ENCODE measurements at regions not wholly inside any gene's neighbourhood (a gene's known extent, or its start where the extent isn't known, plus 50 kb on each side); places are given as distances from the start of the nearest gene placed in this dataset.
"Not testable (repeated sequence)": the region's sequence is repeated elsewhere in the genome, so short reads cannot be mapped to it uniquely, and the experiment has no call there.

DNA sequence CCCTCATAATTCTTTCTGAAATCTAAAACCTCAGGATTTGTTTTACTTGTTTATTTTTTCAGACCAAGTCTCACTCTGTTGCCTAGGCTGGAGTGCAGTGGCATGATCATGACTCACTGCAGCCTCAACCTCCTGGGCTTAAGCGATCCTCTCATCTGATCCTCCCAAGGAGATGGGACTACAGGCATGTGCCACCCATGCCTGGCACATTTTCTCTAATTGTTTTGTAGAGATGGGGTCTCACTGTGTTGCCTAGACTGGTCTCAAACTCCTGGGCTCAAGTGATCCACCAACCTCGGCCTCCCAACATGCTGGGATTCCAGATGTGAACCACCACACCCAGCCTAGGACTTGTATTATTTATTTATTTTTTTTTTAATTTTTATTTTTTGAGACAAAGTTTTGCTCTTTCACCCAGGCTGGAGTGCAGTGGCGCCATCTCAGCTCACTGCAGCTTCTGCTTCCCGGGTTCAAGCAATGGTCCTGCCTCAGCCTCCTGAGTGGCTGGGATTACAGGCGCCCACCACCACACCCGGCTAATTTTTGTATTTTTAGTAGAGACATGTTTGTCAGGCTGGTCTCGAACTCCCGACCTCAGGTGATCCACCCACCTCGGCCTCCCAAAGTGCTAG is 281.9 kb downstream of the GOLGA6L6 start:
- not testable (repeated sequence) for DNase-seq

GRCh38 chr15:20256394-20256793 is 285.2 kb downstream of the GOLGA6L6 start:
- DNase-seq: not testable (repeated sequence)

GRCh38 chr15:20255641-20256040 is 286.0 kb downstream of the GOLGA6L6 start:
- DNase-seq: not testable (repeated sequence)

GRCh38 chr15:20253047-20253615 is 288.5 kb downstream of the GOLGA6L6 start:
- not testable (repeated sequence) for DNase-seq

DNA sequence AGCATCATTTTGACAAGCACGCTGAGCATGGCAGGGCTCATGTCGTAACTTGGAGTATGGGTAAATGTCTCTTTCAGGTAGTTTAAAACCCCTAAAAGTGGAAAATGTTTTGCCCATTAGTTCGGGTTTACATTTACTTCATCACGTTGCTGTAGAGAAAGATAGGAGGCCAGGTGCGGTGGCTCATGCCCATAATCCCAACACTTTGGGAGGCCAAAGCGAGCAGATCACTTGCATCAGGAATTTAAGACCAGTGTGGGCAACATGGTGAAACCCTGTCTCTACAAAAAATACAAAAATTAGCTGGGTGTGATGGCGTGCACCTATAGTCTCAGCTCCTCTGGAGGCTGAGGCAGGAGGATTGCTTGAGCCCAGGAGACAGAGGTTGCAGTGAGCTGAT is 289.6 kb downstream of the GOLGA6L6 start:
- not testable (repeated sequence) for DNase-seq

- DNase-seq: not testable (repeated sequence)
These were observed 290.2 kb downstream of the GOLGA6L6 start for GRCh38 chr15:20251214-20252005.

- DNase-seq: not testable (repeated sequence)
These were observed 291.4 kb downstream of the GOLGA6L6 start for GRCh38 chr15:20250206-20250605.

GRCh38 chr15:20249677-20249970 is 292.0 kb downstream of the GOLGA6L6 start:
- not testable (repeated sequence) for DNase-seq

GRCh38 chr15:20248434-20248833 is 293.2 kb downstream of the GOLGA6L6 start:
- not testable (repeated sequence) for DNase-seq

GRCh38 chr15:20247137-20247536 is 294.5 kb downstream of the GOLGA6L6 start:
- not testable (repeated sequence) for DNase-seq

- DNase-seq: not testable (repeated sequence)
These were observed 295.0 kb downstream of the GOLGA6L6 start for GRCh38 chr15:20246624-20247023.

DNA sequence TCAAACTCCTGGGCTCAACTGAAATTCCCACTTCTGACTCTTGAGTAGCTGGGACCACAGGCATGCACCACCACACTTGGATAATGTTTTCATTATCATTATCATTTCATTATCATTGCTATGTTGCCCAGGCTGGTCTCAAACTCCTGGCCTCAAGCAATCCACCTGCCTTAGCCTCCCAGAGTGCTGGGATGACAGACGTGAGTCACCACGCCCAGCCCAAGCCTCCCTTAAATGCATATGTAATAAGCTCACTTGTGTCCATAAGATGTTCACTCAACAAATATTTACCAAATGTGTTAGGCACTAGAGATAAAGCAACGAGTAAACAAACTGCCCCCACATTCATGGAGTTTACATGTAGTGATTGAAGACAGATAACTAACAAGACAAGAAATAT is 295.7 kb downstream of the GOLGA6L6 start:
- DNase-seq: not testable (repeated sequence)

GRCh38 chr15:20244792-20245191 is 296.8 kb downstream of the GOLGA6L6 start:
- DNase-seq: not testable (repeated sequence)

GRCh38 chr15:20243486-20244240 is 297.9 kb downstream of the GOLGA6L6 start:
- not testable (repeated sequence) for DNase-seq

DNA sequence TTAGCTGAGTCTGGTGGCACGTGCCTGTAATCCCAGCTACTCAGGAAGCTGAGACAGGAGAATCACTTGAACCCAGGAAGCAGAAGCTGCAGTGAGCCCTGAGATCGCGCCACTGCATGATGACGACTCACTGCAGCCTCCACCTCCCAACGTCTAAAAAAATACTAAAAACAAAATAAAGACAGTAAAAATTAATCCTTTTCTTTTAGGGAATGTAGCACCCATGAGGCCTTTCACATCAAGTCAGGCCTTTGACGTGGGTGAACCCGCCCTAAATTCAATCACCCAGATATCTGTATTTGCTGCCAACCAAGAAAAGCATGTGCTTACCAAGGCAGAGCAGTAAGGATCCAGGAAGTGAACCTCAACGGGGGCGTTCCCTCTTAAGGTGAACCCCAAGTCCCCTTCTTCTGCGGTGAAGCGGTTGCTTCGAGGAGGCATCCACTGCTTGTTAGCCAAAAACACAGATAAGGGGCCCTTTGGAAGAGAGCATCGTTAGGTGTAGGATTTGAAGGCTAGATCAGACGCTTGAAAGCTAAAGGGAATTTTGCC is 301.2 kb downstream of the GOLGA6L6 start:
- not testable (repeated sequence) for DNase-seq

DNA sequence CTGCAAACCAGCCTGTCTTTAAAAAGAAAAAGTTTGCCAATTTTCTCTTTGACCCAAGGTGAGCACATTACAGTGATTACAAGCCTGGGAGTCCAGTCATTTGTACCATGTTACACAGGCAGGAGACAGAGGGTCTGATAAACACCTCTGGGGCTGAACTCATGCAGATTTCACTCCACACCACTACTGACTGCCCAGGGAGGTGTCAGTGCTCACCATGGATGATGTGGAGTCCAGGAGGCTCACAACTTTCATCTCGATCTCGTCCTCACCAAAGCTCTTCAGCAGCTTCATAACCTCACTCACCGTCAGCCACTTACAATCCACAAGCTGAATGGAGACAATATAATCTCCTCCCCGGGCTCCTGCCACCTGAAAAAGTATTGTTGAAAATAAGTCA is 302.4 kb downstream of the GOLGA6L6 start:
- DNase-seq: not testable (repeated sequence)

DNA sequence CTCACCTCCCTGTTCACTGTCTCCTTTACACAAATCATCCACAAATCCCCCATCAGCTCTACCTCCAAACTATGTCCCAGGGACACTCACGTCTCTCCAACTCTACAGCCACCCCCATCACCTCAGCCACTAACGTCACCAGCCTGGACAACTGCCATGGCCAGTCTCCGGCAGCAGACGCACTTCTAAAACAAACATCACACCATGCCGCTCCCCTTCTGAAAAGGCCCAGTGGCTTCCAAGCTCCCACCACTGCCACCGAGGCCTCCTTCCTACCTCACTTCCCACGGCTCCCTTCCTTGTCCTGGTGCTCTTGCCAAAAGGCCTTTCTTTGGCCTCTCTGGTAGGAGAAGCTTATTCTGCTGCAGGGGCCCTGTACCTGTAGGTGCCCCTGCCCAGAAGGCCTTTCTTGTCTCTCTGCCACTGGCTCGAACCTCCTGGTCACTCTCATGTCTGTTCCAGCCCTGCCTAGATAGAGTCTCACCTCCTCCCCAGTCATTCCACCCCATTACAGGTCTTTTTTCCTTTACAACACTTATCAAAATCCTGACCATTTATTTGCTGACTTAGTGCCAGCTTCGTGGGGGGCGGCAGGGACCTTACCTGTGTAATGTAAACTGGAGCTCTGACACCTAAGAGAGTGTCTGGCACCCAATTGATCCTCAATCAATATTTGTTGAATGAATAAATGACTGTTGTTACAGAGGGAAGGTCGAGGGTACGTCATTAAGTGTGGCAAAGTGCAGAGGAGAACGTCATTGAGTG is 304.2 kb downstream of the GOLGA6L6 start:
- not testable (repeated sequence) for DNase-seq

GRCh38 chr15:20235728-20236127 is 305.9 kb downstream of the GOLGA6L6 start:
- not testable (repeated sequence) for DNase-seq

DNA sequence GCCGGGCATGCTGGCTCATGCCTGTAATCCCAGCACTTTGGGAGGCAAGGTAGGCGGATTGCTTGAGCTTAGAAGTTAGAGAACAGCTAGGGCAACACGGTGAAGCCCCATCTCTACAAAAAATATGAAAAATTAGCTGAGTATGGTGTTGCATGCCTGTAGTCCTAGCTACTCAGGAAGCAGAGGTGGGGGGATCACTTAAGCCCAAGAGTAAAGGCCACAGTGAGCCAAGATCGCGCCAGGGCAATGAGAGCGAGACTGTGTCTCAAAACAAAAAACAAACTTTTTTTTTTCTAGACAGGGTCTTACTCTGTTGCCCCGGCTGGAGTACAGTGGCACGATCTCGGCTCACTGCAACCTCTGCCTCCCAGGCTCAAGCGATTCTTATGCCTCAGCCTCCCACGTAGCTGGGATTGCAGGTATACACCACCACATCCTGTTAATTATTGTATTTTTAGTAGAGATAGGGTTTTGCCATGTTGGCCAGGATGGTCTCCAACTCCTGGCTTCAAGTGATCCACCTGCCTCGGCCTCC is 307.5 kb downstream of the GOLGA6L6 start:
- DNase-seq: not testable (repeated sequence)

GRCh38 chr15:20232457-20232856 is 309.1 kb downstream of the GOLGA6L6 start:
- not testable (repeated sequence) for DNase-seq

DNA sequence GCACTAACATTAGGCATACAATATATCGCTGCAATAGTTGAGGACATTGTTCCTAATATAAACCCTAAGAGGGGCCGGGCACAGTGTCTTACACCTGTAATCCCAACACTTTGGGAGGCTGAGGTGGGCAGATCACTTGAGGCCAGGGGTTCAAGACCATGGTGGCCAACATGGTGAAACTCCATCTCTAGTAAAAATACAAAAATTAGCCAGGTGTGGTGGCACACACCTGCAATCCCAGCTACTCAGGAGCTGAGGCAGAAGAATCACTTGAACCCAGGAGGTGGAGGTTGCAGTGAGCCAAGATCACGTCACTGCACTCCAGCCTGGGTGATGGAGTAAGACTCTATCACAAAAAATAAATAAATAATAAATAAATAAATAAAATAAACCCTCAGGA is 310.9 kb downstream of the GOLGA6L6 start:
- DNase-seq: not testable (repeated sequence)

DNA sequence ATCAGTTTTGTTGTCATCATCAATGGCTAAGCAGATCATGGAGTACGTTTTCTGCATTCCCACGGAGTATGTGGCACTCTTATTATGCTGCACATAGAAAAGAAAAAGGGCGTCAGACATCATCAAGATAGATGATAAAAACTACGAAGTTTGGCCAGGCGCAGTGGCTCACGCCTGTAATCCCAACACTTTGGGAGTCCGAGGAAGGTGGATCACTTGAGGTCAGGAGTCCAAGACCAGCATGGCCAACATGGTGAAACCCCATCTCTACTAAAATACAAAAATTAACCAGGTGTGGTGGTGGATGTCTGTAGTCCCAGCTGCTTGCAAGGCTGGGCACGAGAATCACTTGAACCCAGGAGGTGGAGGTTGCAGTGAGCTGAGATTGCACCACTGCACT is 312.8 kb downstream of the GOLGA6L6 start:
- not testable (repeated sequence) for DNase-seq
